GM19043 (cell line): ENCODE measurements at regions not wholly inside any gene's neighbourhood (a gene's known extent, or its start where the extent isn't known, plus 50 kb on each side); places are given as distances from the start of the nearest gene placed in this dataset.
"Not testable (repeated sequence)": the region's sequence is repeated elsewhere in the genome, so short reads cannot be mapped to it uniquely, and the experiment has no call there.

Source experiments
- ATAC-seq: cut with Tn5 transposase; IDR thresholded peaks from one replicate; pipeline ENCODE4 v1.9.1; 2021; ENCODE audit warnings: low read depth; ENCODE audit not compliant: unreplicated experiment

DNA sequence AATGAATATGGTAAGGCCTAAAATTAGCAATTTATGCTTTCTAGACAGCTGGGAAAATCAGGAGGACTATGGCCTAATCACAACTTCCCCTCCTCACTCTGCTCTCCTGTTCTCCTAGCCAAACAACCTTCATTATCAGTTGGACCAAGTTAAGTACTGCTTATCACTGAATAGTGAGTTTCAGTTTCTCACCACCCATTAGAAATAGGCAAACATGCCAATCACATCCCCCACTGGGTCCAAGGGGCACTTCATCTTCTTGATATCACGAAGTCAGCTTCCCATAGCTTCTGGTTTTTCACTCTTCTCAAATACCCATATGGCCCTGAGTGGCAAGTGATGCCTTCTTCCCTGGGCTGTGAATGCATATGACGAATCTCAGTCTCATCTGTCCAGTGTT, 689.6 kb downstream of the SLITRK5 start:
- ATAC-seq, result no peak

DNA sequence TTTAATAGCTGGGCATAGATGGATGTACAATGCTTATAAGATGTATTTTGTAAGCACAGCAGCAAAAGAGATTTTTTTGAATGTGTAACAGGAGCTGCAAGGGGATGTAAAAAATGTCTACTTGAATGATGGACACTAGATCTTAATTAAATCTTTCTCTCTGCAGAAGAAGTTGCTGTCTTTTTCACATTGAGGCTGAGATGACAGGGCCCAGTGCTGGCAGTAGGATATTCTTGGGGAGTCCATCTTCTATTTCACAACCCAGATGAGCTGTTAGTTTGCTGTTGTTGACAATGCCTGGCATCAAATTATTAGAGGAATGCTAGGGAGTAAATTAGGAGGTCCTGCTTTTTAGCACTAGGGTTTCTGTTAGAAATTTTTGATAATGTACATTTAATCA, 698.7 kb downstream of the SLITRK5 start:
- ATAC-seq, result no peak

- no peak for ATAC-seq
Observed at GRCh38 chr13:88376760-88377388, 705.7 kb downstream of the SLITRK5 start.

GRCh38 chr13:88377852-88378251, 706.7 kb downstream of the SLITRK5 start:
- no peak for ATAC-seq

DNA sequence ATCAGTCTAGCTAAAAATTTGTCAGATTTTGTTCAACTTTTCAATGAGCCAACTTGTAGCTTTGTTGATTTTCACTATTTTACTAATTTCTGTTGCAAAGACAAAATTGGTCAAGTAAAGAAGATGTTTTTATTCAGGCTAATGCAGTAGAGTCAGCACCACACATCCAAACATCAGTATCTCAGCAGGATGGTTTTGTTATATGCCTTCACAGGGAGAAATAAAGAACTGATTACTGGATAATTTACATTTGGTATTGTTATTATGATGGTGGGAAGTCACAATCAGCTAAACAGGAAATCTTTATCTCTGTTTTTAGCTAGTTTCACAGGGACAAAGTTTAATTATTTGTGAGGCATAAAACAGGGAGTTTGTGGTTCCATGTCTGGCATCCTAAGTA, 713.4 kb downstream of the SLITRK5 start:
- ATAC-seq, result no peak

DNA sequence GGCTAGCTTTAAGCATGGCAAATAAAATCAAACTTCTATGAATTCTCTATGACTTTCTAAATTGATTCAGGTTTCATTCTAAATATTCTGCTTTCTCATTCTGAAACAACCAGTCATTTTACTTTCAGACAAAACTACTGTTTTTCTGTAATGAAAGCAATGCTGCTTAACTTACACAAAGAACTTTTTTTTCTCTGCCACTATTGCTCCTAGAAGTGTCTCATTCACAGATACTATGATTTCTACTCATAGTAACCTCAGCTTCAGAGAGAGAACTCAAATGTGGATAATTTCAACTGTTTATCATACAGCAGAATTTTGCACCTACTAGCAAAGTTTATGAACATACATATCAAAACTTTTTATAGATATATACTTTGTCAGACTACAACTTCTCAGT, 724.6 kb downstream of the SLITRK5 start:
- no peak for ATAC-seq

DNA sequence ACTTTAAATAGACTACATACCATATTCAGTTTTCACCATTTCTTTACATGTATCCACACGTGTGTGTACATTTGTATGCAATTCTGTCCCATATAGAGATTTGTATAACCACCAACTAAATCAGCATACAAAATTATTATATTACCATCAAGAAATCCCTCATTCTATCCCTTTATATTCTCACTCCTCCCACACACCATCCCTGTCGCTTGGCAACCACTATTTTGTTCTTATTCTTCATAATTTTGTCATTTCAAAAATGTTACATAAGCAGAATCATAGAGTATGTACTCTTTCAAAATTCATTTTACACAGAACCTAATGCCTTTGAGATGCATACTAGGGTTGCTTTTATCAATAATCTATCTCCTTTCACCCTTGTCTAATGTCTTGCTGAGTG, 740.5 kb downstream of the SLITRK5 start:
- no peak for ATAC-seq

GRCh38 chr13:88417801-88418200, 746.6 kb downstream of the SLITRK5 start:
- no peak for ATAC-seq

- ATAC-seq, result no peak
Observed at GRCh38 chr13:88424463-88424862, 753.3 kb downstream of the SLITRK5 start.

GRCh38 chr13:88426661-88427060, 755.5 kb downstream of the SLITRK5 start:
- no peak for ATAC-seq

GRCh38 chr13:88429862-88430261, 758.7 kb downstream of the SLITRK5 start:
- ATAC-seq, result no peak

DNA sequence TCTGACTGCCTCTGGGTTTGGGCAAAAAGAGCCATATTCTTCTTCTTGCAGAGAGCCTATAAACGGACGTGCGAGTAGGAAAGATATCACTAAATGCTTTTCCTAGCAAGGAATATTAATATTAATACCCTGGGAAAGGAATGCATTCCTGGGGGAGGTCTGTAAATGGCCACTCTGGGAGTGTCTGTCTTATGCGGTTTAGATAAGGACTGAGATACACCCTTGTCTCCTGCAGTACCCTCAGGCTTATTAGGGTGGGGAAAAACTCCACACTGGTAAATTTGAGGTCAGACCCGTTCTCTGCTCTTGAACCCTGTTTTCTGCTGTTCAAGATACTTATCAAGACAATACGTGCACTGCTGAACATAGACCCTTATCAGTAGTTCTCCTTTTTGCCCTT, 763.8 kb downstream of the SLITRK5 start:
- no peak for ATAC-seq

DNA sequence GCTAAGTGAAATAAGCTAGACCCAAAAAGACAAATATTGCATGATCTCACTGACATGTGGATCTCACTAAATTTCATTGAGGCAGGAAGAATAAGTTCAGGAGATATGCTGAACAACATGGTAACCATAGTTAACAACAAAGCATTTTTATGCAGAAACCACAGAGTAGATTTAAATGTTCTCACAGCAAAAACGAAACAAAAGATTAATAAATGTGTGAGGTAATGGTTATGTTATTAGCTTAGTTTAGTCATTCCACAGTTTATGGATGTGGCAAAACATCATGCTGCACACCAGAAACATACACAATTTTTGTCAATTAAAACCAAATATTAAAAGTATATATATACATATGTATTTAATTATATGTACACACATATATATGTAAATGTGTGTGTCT, 765.8 kb downstream of the SLITRK5 start:
- ATAC-seq, result no peak

- no peak for ATAC-seq
Observed at GRCh38 chr13:88450515-88450914, 779.3 kb downstream of the SLITRK5 start.

GRCh38 chr13:88456151-88456550, 785.0 kb downstream of the SLITRK5 start:
- ATAC-seq, result no peak

DNA sequence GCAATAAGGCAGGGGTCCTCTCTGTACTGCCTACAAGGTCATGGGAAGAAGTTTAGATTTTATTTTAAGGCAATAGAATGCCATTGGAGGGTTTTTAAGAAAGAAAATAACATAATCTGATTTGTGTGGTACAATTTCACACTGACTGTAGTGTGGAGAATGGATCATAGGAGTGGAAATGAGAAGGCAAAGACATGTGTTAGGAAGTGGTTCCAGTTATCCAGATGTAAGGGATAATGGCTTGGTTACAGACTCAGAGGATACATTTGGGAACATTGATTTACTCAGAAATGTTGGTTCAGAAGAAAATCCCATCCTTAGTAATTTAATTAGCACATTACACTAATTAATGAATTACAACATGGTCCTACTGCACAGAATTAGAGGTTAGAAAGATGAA, 788.2 kb downstream of the SLITRK5 start:
- ATAC-seq, result no peak

DNA sequence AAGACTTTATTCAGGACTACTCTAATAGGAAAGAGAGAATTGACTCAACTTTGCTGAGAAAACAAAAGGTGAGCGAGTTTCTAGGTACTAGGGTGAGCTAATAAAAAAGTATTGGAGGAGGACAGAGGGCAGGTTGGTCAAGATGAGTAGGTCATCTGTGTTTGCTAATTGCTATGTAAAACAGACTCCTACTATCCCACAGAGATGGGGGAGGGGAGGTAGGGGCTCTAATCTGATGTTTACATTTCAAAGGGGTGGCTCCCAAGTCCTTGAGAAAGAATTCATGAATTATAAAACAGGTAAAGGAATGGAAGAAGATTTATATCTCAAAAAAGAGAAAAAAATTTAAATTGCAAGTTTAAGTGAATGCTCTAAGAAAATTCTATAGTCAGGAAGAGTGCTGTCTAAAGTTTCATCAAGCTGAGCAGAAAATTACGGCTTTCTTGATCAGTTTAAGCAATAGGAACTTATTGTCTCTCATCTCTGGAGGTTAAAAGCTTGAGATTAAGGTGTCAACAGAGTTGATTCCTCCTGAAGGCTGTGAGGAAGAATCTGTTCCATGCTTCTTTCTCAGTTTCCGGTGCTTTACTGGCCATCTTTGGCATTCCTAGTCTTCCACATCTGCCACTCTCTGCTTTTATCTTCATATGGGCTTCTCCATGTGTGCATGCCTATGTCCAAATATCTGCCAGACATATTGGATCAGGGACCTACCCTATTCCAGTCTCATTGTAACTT, 790.3 kb downstream of the SLITRK5 start:
- no peak for ATAC-seq

DNA sequence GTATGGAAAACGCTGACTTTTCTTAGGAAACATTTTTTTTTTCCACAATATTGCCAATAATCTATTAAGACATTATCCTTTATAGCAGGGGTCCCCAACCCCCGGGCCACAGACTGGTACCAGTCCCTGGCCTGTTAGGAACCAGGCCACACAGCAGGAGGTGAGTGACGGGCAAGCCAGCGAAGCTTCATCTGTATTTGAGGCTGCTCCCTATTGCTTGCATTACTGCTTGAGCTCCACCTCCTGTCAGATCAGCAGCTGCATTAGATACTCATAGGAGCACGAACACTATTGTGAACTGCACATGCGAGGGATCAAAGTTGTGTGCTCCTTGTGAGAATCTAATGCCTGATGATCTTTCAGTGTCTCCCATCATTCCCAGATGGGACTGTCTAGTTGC, 793.7 kb downstream of the SLITRK5 start:
- ATAC-seq, result no peak

DNA sequence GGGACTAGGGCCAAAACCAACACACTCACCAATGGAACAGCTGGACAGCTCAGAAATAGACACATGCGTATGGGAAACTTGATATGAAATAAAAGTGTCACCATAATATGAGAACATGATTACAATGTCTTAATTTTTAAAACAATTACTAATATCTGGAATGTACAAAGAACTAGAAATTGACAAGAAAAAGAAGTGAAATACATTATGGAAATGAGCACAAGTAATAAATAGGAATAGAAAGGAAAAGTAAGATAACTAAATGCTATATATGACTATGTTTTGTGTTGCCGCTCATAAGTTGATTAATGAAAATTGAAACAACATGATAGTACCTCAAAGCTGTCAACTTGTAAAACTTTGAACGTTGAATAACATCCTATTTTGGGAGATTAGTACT, 801.1 kb downstream of the SLITRK5 start:
- no peak for ATAC-seq

- ATAC-seq, result no peak
Observed at GRCh38 chr13:88483202-88483601, 812.0 kb downstream of the SLITRK5 start.

DNA sequence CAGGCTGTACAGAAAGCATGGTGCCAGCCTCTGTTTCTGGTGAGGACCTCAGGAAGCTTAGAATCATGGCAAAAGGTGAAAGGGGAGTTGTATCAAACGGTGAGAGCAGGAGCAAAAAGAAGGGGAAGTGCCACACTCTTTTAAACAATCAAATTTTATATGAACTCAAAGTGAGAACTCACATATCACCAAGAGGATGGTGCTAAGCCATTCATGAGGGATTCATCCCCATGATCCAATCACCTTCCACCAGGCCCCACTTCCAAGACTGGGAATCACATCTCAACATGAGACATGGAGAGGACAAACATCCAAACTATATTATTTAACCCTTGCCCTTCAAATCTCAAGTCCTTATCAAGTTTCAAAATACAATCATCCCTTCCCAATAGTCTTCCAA, 836.7 kb downstream of the SLITRK5 start:
- no peak for ATAC-seq

DNA sequence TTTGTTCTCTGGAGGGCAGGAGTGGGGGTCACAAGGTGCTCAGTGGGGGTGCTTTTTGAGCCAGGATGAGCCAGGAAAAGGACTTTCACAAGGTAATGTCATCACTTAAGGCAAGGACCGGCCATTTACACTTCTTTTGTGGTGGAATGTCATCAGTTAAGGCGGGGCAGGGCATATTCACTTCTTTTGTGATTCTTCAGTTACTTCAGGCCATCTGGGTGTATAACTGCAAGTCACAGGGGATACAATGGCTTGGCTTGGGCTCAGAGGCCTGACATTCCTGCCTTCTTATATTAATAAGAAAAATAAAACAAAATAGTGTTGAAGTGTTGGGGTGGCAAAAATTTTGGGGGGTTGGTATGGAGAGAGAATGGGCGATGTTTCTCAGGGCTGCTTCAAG, 841.8 kb downstream of the SLITRK5 start:
- not testable (repeated sequence) for ATAC-seq
